ENCODE measurements at regions not wholly inside any gene's neighbourhood (a gene's known extent, or its start where the extent isn't known, plus 50 kb on each side); places are given as distances from the start of the nearest gene placed in this dataset.
"Not testable (repeated sequence)": the region's sequence is repeated elsewhere in the genome, so short reads cannot be mapped to it uniquely, and the experiment has no call there.

DNA sequence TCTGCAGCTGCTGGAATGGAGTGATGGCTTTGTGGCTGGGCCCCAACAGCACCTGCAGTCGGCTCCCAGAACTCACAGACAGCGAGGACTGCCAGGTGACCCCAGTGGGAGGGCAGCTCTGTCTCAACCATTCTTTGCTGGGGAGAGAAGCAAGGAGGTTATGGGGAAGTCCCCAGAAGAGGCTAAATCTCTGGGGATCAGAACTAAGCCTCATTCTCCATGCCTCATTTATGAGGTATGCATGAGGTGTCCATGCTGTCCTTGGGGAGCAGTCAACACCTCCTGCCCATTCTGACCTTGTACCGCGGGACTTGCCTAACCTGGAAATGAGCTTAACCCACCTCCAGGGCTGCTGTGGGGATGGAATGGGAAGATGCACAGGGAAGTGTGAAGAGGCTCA is 111.5 kb upstream of the MTLN start:
- not testable (repeated sequence) for H3K36me3 ChIP-seq (ENCODE audit: control insufficient read depth, insufficient read depth, low read length); H2AFZ ChIP-seq (ENCODE audit: low read length); H3K27ac ChIP-seq (ENCODE audit: insufficient read depth, low read length); H3K4me1 ChIP-seq (ENCODE audit: control insufficient read depth, extremely low read depth, insufficient read depth, low read length); H3K9me3 ChIP-seq (ENCODE audit: control insufficient read depth, insufficient read depth, low read depth, low read length); H3K9ac ChIP-seq (ENCODE audit: insufficient read depth, low read length); H3K4me3 ChIP-seq (replicated peaks in 1 of 4; ENCODE audit: control extremely low read depth in 1 of 4, insufficient read depth in 1 of 4, low read depth in 3 of 4, low read length in 4 of 4); H3K27me3 ChIP-seq (ENCODE audit: control insufficient read depth, insufficient read depth, low read length); H3K4me2 ChIP-seq (ENCODE audit: extremely low read depth, insufficient read depth, low read length); H4K20me1 ChIP-seq (ENCODE audit: control insufficient read depth, extremely low read depth, insufficient read depth, low read length); H3K79me2 ChIP-seq (ENCODE audit: control insufficient read depth, insufficient read depth, low read length); DNase-seq (ENCODE audit: low read depth in 2 of 2)

DNA sequence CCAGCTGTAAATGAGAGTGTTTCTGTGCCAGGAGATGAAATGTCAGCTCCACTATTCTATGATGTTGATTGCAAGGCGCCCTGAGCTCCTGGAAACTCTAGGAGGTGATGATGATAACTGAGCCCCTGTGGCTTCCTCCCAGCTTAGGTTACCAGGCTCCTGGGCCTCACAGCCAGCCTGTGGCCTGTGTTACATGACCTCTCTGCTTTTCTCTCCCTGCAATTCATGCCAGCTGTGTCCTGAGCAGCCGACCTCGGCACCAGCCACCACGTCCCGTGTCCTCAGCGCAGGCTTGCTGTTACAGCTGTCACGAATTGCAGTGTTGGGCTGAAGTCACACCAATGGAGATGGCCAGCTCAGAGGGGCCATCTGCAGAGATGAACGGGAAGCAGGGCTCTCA is 110.2 kb upstream of the MTLN start:
- H3K36me3 ChIP-seq (ENCODE audit: control insufficient read depth, insufficient read depth, low read length); H3K4me3 ChIP-seq (replicated peaks in 1 of 4; ENCODE audit: control extremely low read depth in 1 of 4, insufficient read depth in 1 of 4, low read depth in 3 of 4, low read length in 4 of 4); H3K79me2 ChIP-seq (ENCODE audit: control insufficient read depth, insufficient read depth, low read length); H3K27ac ChIP-seq (ENCODE audit: insufficient read depth, low read length); DNase-seq (ENCODE audit: low read depth in 2 of 2); H3K4me1 ChIP-seq (ENCODE audit: control insufficient read depth, extremely low read depth, insufficient read depth, low read length); H3K27me3 ChIP-seq (ENCODE audit: control insufficient read depth, insufficient read depth, low read length); H4K20me1 ChIP-seq (ENCODE audit: control insufficient read depth, extremely low read depth, insufficient read depth, low read length); H3K9ac ChIP-seq (ENCODE audit: insufficient read depth, low read length); H3K4me2 ChIP-seq (ENCODE audit: extremely low read depth, insufficient read depth, low read length); H3K9me3 ChIP-seq (ENCODE audit: control insufficient read depth, insufficient read depth, low read depth, low read length); H2AFZ ChIP-seq (ENCODE audit: low read length): not testable (repeated sequence)

DNA sequence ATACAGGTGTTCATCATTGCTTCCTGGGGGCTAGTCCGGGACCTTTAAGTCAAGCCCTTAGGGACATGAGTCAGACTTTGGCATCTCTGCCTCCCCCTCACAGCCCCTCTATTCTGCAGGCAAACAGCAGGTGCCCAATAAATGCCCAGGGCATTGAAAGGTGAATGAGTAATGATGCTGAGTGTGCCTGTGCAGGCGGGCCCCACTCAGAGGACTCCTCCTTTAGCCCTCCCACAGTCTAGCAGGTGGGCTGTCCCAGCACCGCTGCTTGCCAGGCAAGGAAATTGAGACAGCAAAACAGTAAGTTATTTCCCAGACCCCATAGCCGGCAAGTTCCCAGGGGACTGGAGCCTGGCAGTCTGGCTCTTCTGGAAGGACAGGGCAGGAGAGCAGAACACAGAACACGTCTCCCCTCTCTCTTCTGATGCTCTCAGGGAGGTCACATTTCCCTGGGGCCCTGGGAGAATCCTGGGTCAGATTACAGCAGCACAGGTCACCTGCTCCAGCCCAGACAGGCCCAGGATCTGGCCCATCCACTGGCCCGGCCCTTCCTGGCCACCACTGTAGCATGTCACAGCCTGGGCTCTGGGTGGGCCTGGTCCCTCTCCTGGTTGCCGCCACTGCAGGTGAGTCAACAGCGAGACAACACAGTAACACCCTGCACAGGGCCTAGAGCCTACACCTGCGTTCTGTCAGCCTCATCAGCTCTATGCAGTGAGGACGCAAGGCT is 108.7 kb upstream of the MTLN start:
- H2AFZ ChIP-seq (ENCODE audit: low read length); H3K4me2 ChIP-seq (ENCODE audit: extremely low read depth, insufficient read depth, low read length); H3K27ac ChIP-seq (ENCODE audit: insufficient read depth, low read length); H3K4me3 ChIP-seq (replicated peaks in 1 of 4; ENCODE audit: control extremely low read depth in 1 of 4, insufficient read depth in 1 of 4, low read depth in 3 of 4, low read length in 4 of 4); H3K9ac ChIP-seq (ENCODE audit: insufficient read depth, low read length); H3K9me3 ChIP-seq (ENCODE audit: control insufficient read depth, insufficient read depth, low read depth, low read length); H3K27me3 ChIP-seq (ENCODE audit: control insufficient read depth, insufficient read depth, low read length); H4K20me1 ChIP-seq (ENCODE audit: control insufficient read depth, extremely low read depth, insufficient read depth, low read length); DNase-seq (ENCODE audit: low read depth in 2 of 2); H3K36me3 ChIP-seq (ENCODE audit: control insufficient read depth, insufficient read depth, low read length); H3K79me2 ChIP-seq (ENCODE audit: control insufficient read depth, insufficient read depth, low read length); H3K4me1 ChIP-seq (ENCODE audit: control insufficient read depth, extremely low read depth, insufficient read depth, low read length): not testable (repeated sequence)

DNA sequence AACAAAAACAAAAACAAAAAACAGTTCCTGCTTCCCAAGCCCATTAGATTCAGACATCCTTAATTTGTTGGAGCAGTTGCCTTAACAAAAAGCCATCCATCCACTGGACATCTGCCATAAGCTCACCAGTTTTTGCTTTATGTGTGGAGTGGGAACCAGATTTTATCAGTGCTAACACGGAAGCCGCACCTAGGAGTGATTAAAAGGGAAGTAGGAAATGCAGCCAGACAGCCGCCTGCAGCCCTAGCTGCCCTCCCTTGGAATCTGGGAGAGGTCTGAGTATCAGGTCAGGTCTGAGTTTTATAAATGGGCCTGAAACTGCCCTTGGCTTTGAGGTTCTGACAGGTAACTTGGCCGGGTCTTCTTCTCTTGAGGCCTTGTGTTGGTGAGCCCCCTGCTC is 106.6 kb upstream of the MTLN start:
- not testable (repeated sequence) for H3K36me3 ChIP-seq (ENCODE audit: control insufficient read depth, insufficient read depth, low read length); H3K9me3 ChIP-seq (ENCODE audit: control insufficient read depth, insufficient read depth, low read depth, low read length); H3K27ac ChIP-seq (ENCODE audit: insufficient read depth, low read length); H3K4me3 ChIP-seq (replicated peaks in 1 of 4; ENCODE audit: control extremely low read depth in 1 of 4, insufficient read depth in 1 of 4, low read depth in 3 of 4, low read length in 4 of 4); DNase-seq (ENCODE audit: low read depth in 2 of 2); H3K4me1 ChIP-seq (ENCODE audit: control insufficient read depth, extremely low read depth, insufficient read depth, low read length); H2AFZ ChIP-seq (ENCODE audit: low read length); H3K79me2 ChIP-seq (ENCODE audit: control insufficient read depth, insufficient read depth, low read length); H3K9ac ChIP-seq (ENCODE audit: insufficient read depth, low read length); H4K20me1 ChIP-seq (ENCODE audit: control insufficient read depth, extremely low read depth, insufficient read depth, low read length); H3K27me3 ChIP-seq (ENCODE audit: control insufficient read depth, insufficient read depth, low read length); H3K4me2 ChIP-seq (ENCODE audit: extremely low read depth, insufficient read depth, low read length)

DNA sequence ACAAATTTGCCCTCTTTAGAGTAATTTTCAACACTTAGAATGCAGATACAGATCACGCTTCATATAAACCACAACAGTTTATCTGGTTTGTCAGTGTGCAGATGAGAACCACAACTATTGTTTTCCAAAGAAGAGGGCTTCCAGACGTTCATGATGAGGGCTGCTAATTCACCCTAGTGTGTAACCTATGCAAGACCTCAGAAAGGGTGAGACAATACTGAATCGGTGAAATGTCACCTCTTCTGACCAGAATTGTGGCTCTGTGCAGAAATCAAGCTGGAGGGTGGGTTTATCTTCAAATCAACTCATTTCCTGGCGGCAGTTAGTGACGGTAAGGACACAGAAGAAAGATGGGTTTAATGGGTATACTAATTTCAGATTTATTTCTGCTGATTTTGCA is 105.0 kb upstream of the MTLN start:
- H3K9me3 ChIP-seq (ENCODE audit: control insufficient read depth, insufficient read depth, low read depth, low read length); H3K4me2 ChIP-seq (ENCODE audit: extremely low read depth, insufficient read depth, low read length); H4K20me1 ChIP-seq (ENCODE audit: control insufficient read depth, extremely low read depth, insufficient read depth, low read length); H3K27me3 ChIP-seq (ENCODE audit: control insufficient read depth, insufficient read depth, low read length); H3K9ac ChIP-seq (ENCODE audit: insufficient read depth, low read length); H3K27ac ChIP-seq (ENCODE audit: insufficient read depth, low read length); H2AFZ ChIP-seq (ENCODE audit: low read length); H3K4me1 ChIP-seq (ENCODE audit: control insufficient read depth, extremely low read depth, insufficient read depth, low read length); H3K36me3 ChIP-seq (ENCODE audit: control insufficient read depth, insufficient read depth, low read length); DNase-seq (ENCODE audit: low read depth in 2 of 2); H3K4me3 ChIP-seq (replicated peaks in 1 of 4; ENCODE audit: control extremely low read depth in 1 of 4, insufficient read depth in 1 of 4, low read depth in 3 of 4, low read length in 4 of 4); H3K79me2 ChIP-seq (ENCODE audit: control insufficient read depth, insufficient read depth, low read length): not testable (repeated sequence)

DNA sequence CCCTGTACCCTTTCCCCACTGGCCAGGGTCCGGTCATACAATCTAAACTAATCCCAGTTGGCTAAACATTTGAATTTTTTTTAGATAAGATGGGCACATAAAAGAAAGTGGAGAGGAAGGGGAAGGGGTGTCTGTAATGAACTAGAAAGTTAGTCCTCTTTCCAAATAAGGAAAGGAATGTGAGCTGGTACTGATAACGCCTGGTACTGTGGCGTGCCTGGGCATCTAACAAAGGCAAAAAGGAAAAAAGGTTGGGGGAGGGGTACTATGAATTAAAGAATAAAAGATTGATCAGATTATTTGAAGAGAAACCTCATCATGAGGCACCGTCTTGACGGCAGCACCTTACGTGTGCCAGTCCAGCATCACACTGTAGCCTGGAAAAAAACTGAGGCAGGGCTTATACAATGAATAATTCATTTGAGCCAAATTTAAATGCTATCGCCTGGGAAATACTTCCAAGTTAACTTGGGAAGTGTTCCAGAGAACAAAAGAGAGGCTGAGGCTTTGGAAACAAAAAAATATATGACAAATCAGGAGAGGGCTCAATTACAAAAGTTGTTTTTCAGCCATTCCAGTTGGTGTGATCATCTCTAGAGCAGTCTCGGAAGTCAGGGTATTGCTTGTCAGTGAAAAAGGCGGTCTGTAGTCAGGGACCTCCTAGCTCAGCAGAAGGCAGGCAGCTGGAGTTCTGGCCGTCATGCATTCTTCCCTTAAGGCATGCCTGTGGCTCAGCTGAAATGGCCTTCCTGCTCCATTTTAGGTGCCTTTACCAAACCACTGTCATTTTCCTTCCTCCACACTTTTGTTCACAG is 103.9 kb upstream of the MTLN start:
- H3K4me2 ChIP-seq (ENCODE audit: extremely low read depth, insufficient read depth, low read length); H2AFZ ChIP-seq (ENCODE audit: low read length): not testable (repeated sequence)
- peak in 1 of 2 donors; percentile 5 for DNase-seq (ENCODE audit: low read depth in 2 of 2)

More for the DNA sequence above, 103.9 kb upstream of the MTLN start:
- H3K4me3 ChIP-seq (replicated peaks in 1 of 4; ENCODE audit: control extremely low read depth in 1 of 4, insufficient read depth in 1 of 4, low read depth in 3 of 4, low read length in 4 of 4); H4K20me1 ChIP-seq (ENCODE audit: control insufficient read depth, extremely low read depth, insufficient read depth, low read length); H3K9ac ChIP-seq (ENCODE audit: insufficient read depth, low read length); H3K9me3 ChIP-seq (ENCODE audit: control insufficient read depth, insufficient read depth, low read depth, low read length); H3K4me1 ChIP-seq (ENCODE audit: control insufficient read depth, extremely low read depth, insufficient read depth, low read length); H3K36me3 ChIP-seq (ENCODE audit: control insufficient read depth, insufficient read depth, low read length); H3K27ac ChIP-seq (ENCODE audit: insufficient read depth, low read length); H3K79me2 ChIP-seq (ENCODE audit: control insufficient read depth, insufficient read depth, low read length); H3K27me3 ChIP-seq (ENCODE audit: control insufficient read depth, insufficient read depth, low read length): not testable (repeated sequence)
